B cell (primary cell): ENCODE measurements at regions not wholly inside any gene's neighbourhood (a gene's known extent, or its start where the extent isn't known, plus 50 kb on each side); places are given as distances from the start of the nearest gene placed in this dataset.

Experiments used
- ATAC-seq: fragments of 200-7000 bp; cut with Tn5 transposase; one replicate; pipeline ENCODE4 v1.10.0; 2021; ENCODE audit warnings: low read depth, mild to moderate bottlenecking, moderate number of reproducible peaks, moderate library complexity
- CTCF ChIA-PET: fragments of 350-600 bp; sonication (Branson Sonifier 250); formaldehyde crosslinking; loops from one replicate; lab custom pipeline; 2021; ENCODE audit warnings: antibody characterized with exemption, inconsistent platforms; lab: Charles Lee
- POLR2A ChIA-PET: fragments of 350-600 bp; sonication (Branson Sonifier 250); formaldehyde crosslinking; loops from one replicate; lab custom pipeline; 2021; ENCODE audit warnings: antibody characterized with exemption; lab: Charles Lee
- DNase-seq: peaks from one replicate; pipeline ENCODE4 v3.0.0; 2013
- H2AFZ ChIP-seq: 2 replicates; pipeline ENCODE4 v1.6.1; 2012; ENCODE audit warnings: mild to moderate bottlenecking, low read depth, low read length; ENCODE audit not compliant: insufficient read depth, poor library complexity, severe bottlenecking
- H3K27ac ChIP-seq, 2 donors: 1 replicate in 1 of 2; 2 replicates in 1 of 2; pipeline ENCODE4 v1.5.1; 2012 to 2013; ENCODE audit warnings: low read length in 2 of 2, mild to moderate bottlenecking in 2 of 2, moderate library complexity in 1 of 2
- H3K27me3 ChIP-seq, 4 experiments: fragments of 200-600 bp in 1 of 4; sonication (generic) in 1 of 4; replicated peaks in 1 of 4; 1 replicate in 2 of 4; 2 replicates in 2 of 4; pipeline versions ENCODE4 v1.6.1 to v1.7.0; 2013 to 2016; ENCODE audit warnings: low read length in 3 of 4, mild to moderate bottlenecking in 2 of 4, mixed read lengths in 1 of 4, moderate library complexity in 1 of 4; ENCODE audit not compliant: insufficient read depth in 4 of 4, control insufficient read depth in 3 of 4; ENCODE audit errors: control extremely low read depth in 1 of 4
- H3K36me3 ChIP-seq, 2 experiments: replicated peaks in 1 of 2; 1 replicate in 1 of 2; 2 replicates in 1 of 2; pipeline versions ENCODE4 v1.6.1 to v1.7.1; 2013; ENCODE audit warnings: low read length in 1 of 2; ENCODE audit not compliant: insufficient read depth in 2 of 2, control insufficient read depth in 1 of 2; ENCODE audit errors: control extremely low read depth in 1 of 2, extremely low read depth in 1 of 2
- H3K4me1 ChIP-seq, 2 donors: fragments of 200-600 bp in 1 of 2; sonication (generic) in 1 of 2; 1 replicate in 1 of 2; 2 replicates in 1 of 2; pipeline versions ENCODE4 v1.5.1 to v1.6.1; 2013 to 2017; ENCODE audit warnings: low read length in 2 of 2; ENCODE audit not compliant: control insufficient read depth in 2 of 2, insufficient read depth in 2 of 2
- H3K4me2 ChIP-seq: replicated peaks from 2 replicates; pipeline ENCODE3; 2012; ENCODE audit warnings: mild to moderate bottlenecking, low read depth, low read length; ENCODE audit not compliant: poor library complexity, severe bottlenecking
- H3K4me3 ChIP-seq, 5 experiments: fragments of 200-600 bp in 1 of 5; sonication (generic) in 1 of 5; 1 replicate in 3 of 5; 2 replicates in 2 of 5; pipeline versions ENCODE4 v1.5.1 to v1.7.0; 2011 to 2016; ENCODE audit warnings: low read length in 4 of 5, mild to moderate bottlenecking in 4 of 5, low read depth in 2 of 5, control low read depth in 1 of 5, moderate library complexity in 1 of 5; ENCODE audit not compliant: insufficient read depth in 1 of 5; ENCODE audit errors: control extremely low read depth in 1 of 5, extremely low read depth in 1 of 5
- H3K79me2 ChIP-seq: fragments of 200-600 bp; sonication (generic); one replicate; pipeline ENCODE4 v1.6.0; 2016; ENCODE audit warnings: low read length; ENCODE audit not compliant: control insufficient read depth, insufficient read depth
- H3K9ac ChIP-seq: fragments of 200-600 bp; sonication (generic); 2 replicates; pipeline ENCODE4 v1.6.1; 2017; ENCODE audit warnings: mild to moderate bottlenecking, low read length, moderate library complexity
- H3K9me3 ChIP-seq, 3 donors: one replicate each; pipeline versions ENCODE4 v1.6.1 to v1.7.1; 2013; ENCODE audit warnings: low read length in 2 of 3; ENCODE audit not compliant: control insufficient read depth in 2 of 3, insufficient read depth in 1 of 3; ENCODE audit errors: control extremely low read depth in 1 of 3
- H4K20me1 ChIP-seq: 2 replicates; pipeline ENCODE4 v1.6.0; 2012; ENCODE audit warnings: mild to moderate bottlenecking, low read length; ENCODE audit not compliant: insufficient read depth, control insufficient read depth, poor library complexity, severe bottlenecking
- H3K27ac Mint-ChIP-seq: one replicate; pipeline ENCODE4 v1.8.0; 2021; ENCODE audit warnings: mixed read lengths
- H3K27me3 Mint-ChIP-seq: one replicate; pipeline ENCODE4 v1.8.0; 2021; ENCODE audit warnings: mixed read lengths
- H3K4me1 Mint-ChIP-seq: one replicate; pipeline ENCODE4 v1.8.0; 2021; ENCODE audit warnings: mixed read lengths
- H3K4me3 Mint-ChIP-seq: one replicate; pipeline ENCODE4 v1.8.0; 2021; ENCODE audit warnings: mixed read lengths
- H3K9me3 Mint-ChIP-seq: one replicate; pipeline ENCODE4 v1.8.0; 2022; ENCODE audit warnings: mixed read lengths; ENCODE audit not compliant: insufficient read depth
- CTCF ChIP-seq: fragments of 200-600 bp; IDR thresholded peaks from one replicate; pipeline ENCODE4 v1.8.0; 2022; ENCODE audit warnings: antibody characterized with exemption, mild to moderate bottlenecking
- EZH2 ChIP-seq: IDR thresholded peaks from 2 replicates; pipeline ENCODE4 v1.6.1; 2012; ENCODE audit warnings: borderline replicate concordance, low read depth, mild to moderate bottlenecking, moderate library complexity, low read length; ENCODE audit not compliant: insufficient read depth, poor library complexity, severe bottlenecking
- WGBS: methylation state at CpG from one replicate; pipeline ENCODE4 v1.1.5; 2013; ENCODE audit warnings: missing lambda C conversion rate; ENCODE audit not compliant: insufficient coverage; 5-methylcytosine and 5-hydroxymethylcytosine counted together
- intact Hi-C: fragments of 100-400 bp; cut with micrococcal nuclease; formaldehyde crosslinking; loops from one replicate; pipeline ENCODE4 v1.10.0; 2022

DNA sequence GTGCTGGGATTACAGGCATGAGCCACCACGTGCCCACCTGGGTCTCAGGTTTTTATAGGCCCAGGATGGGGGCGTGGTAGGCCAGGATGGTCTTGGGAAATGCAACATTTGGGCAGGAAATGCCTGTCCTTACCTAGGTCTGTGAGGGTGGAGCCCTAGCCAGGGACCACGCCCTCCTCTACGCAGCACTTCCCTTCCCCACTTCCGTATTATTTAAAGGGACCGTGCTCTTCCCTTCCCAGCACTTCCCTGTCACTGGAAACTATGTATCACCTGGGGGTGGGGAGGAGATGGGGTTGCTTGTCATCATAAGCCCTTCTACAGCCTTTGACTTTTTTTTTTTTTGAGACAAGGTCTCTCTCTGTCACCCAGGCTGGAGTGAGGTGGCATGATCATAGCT, 238.9 kb upstream of the NLRP1 start:
- WGBS = 74% methylated on average over 2 of the region's 6 CpGs
- Histone ChIP-seq H3K79me2 (no peaks in the 10 kb centered on the region), H3K4me1 (no peaks in the 10 kb centered on the region), H2AFZ (no peak overlapping the region), H3K4me2 (no peak overlapping the region), H3K9ac (no peak overlapping the region), H3K27ac (no peak overlapping the region), H3K9me3 (peaks cover 0 to 3% (median 0%) of the 10 kb centered on the region in 3 donors), H3K4me3 (no peak overlapping the region), H3K36me3 (no peaks in the 10 kb centered on the region), H3K27me3 (peaks cover 0 to 10% (median 2%) of the 10 kb centered on the region in 4 experiments), H4K20me1 (no peaks in the 10 kb centered on the region)
- intact Hi-C loops = no loop called here
- ChIA-PET POLR2A (no interaction called here), CTCF (no interaction called here)
- no peak overlapping the region for H3K27ac Mint-ChIP-seq
- H3K9me3 Mint-ChIP-seq = peaks cover 3% of the 10 kb centered on the region
- H3K27me3 Mint-ChIP-seq = peaks cover 51% of the 10 kb centered on the region
- H3K4me3 Mint-ChIP-seq = no peak overlapping the region
- H3K4me1 Mint-ChIP-seq = no peaks in the 10 kb centered on the region
- ATAC-seq (no peak), DNase-seq (no peak)
- no peak for TF ChIP-seq CTCF
- no peak for TF ChIP-seq EZH2

DNA sequence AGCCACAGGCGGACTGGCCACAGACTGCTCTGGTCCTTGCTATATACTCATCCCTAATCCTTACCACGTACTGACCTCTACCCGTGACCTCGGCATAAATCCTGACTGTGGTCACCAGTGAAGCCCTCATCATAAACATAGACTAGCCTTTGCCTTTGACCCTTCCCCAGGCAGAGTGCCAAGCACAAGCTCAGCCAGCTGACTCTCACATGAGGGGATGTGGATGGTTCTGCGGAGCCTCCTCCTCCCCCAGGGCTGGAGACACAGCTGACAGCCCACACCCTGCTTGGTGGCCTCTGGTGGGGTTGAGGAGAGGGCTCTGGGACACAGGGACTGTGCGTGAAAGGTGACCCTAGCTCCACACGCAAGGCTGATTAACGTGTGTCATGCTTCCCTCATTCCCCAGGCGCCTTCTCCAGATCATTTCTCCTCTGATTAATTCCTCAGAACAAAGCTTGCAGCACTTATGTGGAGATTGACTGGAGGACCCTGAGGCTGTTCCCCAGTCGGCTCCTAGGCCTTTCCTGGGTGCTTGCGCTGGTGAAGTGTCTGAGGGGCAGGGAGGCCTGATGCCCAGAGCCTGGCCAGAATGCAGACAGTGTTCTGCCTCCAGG, 241.5 kb upstream of the NLRP1 start:
- no peak for TF ChIP-seq CTCF
- no peak for TF ChIP-seq EZH2
- H3K79me2 ChIP-seq = no peaks in the 10 kb centered on the region
- ATAC-seq = no peak
- H3K9me3 ChIP-seq = peaks cover 0 to 3% (median 0%) of the 10 kb centered on the region in 3 donors
- Mint-ChIP-seq H3K27me3 (peaks cover 37% of the 10 kb centered on the region), H3K27ac (no peak overlapping the region), H3K9me3 (peaks cover 5% of the 10 kb centered on the region), H3K4me1 (no peaks in the 10 kb centered on the region), H3K4me3 (no peak overlapping the region)
- no peak overlapping the region for H3K4me3 ChIP-seq
- WGBS = 91% methylated on average over 8 of the region's 11 CpGs
- no peak for DNase-seq
- ChIA-PET CTCF (no interaction called here), POLR2A (no interaction called here)
- peaks cover 0 to 10% (median 4%) of the 10 kb centered on the region in 4 experiments for H3K27me3 ChIP-seq
- no peak overlapping the region for H3K9ac ChIP-seq
- H4K20me1 ChIP-seq = no peaks in the 10 kb centered on the region
- no peak overlapping the region for H2AFZ ChIP-seq
- no peak overlapping the region for H3K4me2 ChIP-seq
- no peaks in the 10 kb centered on the region for H3K36me3 ChIP-seq
- intact Hi-C loops = no loop called here
- H3K4me1 ChIP-seq = no peaks in the 10 kb centered on the region
- H3K27ac ChIP-seq = no peak overlapping the region
